ENCODE measurements at regions not wholly inside any gene's neighbourhood (a gene's known extent, or its start where the extent isn't known, plus 50 kb on each side); places are given as distances from the start of the nearest gene placed in this dataset.

GRCh38 chr2:4585057-4585635, 881.8 kb downstream of the DCDC2C start:
- ATAC-seq, result no peak
- intact Hi-C loops (cut with DNase I), result no loop called here
- DNase-seq (ENCODE audit: missing footprints), result no peak

GRCh38 chr2:4588606-4589005, 885.2 kb downstream of the DCDC2C start:
- DNase-seq (ENCODE audit: missing footprints) (no peak), ATAC-seq (no peak)
- intact Hi-C loops (cut with DNase I), result no loop called here

GRCh38 chr2:4591261-4591660, 887.9 kb downstream of the DCDC2C start:
- intact Hi-C loops (cut with DNase I), result no loop called here
- ATAC-seq (no peak), DNase-seq (ENCODE audit: missing footprints) (no peak)

GRCh38 chr2:4597400-4597799, 894.0 kb downstream of the DCDC2C start:
- no peak for DNase-seq (ENCODE audit: missing footprints)
- intact Hi-C loops (cut with DNase I), result no loop called here
- no peak for ATAC-seq

- DNase-seq (ENCODE audit: missing footprints) (no peak), ATAC-seq (no peak)
- intact Hi-C loops (cut with DNase I), result no loop called here
These were observed 901.4 kb downstream of the DCDC2C start for GRCh38 chr2:4604767-4605166.

GRCh38 chr2:4618141-4618540, 914.8 kb downstream of the DCDC2C start:
- DNase-seq (ENCODE audit: missing footprints) (no peak), ATAC-seq (no peak)
- intact Hi-C loops (cut with DNase I), result no loop called here

GRCh38 chr2:4618630-4619228, 915.4 kb downstream of the DCDC2C start:
- intact Hi-C loops (cut with DNase I), result no loop called here
- no peak for ATAC-seq
- no peak for DNase-seq (ENCODE audit: missing footprints)

- intact Hi-C loops (cut with DNase I), result no loop called here
- no peak for DNase-seq (ENCODE audit: missing footprints)
- no peak for ATAC-seq
These were observed 925.7 kb downstream of the DCDC2C start for GRCh38 chr2:4628998-4629501.

- DNase-seq (ENCODE audit: missing footprints) (no peak), ATAC-seq (no peak)
- intact Hi-C loops (cut with DNase I), result no loop called here
These were observed 931.9 kb downstream of the DCDC2C start for GRCh38 chr2:4635289-4635688.

- ATAC-seq (no peak), DNase-seq (ENCODE audit: missing footprints) (no peak)
- intact Hi-C loops (cut with DNase I), result no loop called here
These were observed 950.6 kb downstream of the DCDC2C start for GRCh38 chr2:4653991-4654390.

- ATAC-seq, result no peak
- intact Hi-C loops (cut with DNase I), result no loop called here
These were observed 953.0 kb downstream of the DCDC2C start for GRCh38 chr2:4656326-4656725.

GRCh38 chr2:4662161-4662779, 958.9 kb downstream of the DCDC2C start:
- intact Hi-C loops (cut with DNase I), result no loop called here
- ATAC-seq, result no peak
- no peak for DNase-seq (ENCODE audit: missing footprints)

More at GRCh38 chr2:4656326-4656725, 953.0 kb downstream of the DCDC2C start:
- no peak for DNase-seq (ENCODE audit: missing footprints)

GRCh38 chr2:4668381-4668780, 965.0 kb downstream of the DCDC2C start:
- intact Hi-C loops (cut with DNase I), result no loop called here
- DNase-seq (ENCODE audit: missing footprints) (no peak), ATAC-seq (no peak)

- ATAC-seq, result no peak
- intact Hi-C loops (cut with DNase I), result no loop called here
- DNase-seq (ENCODE audit: missing footprints), result no peak
These were observed 967.0 kb downstream of the DCDC2C start for GRCh38 chr2:4670331-4670730.

GRCh38 chr2:4673025-4673489, 969.7 kb downstream of the DCDC2C start:
- ATAC-seq (no peak), DNase-seq (ENCODE audit: missing footprints) (no peak)
- intact Hi-C loops (cut with DNase I), result no loop called here

- intact Hi-C loops (cut with DNase I), result no loop called here
- ATAC-seq, result no peak
- DNase-seq (ENCODE audit: missing footprints), result no peak
These were observed 970.6 kb downstream of the DCDC2C start for GRCh38 chr2:4674007-4674406.

- DNase-seq (ENCODE audit: missing footprints) (no peak), ATAC-seq (no peak)
- intact Hi-C loops (cut with DNase I), result no loop called here
These were observed 971.9 kb downstream of the DCDC2C start for GRCh38 chr2:4675295-4675694.

GRCh38 chr2:4678927-4679326, 975.6 kb downstream of the DCDC2C start:
- ATAC-seq, result no peak
- intact Hi-C loops (cut with DNase I), result no loop called here
- DNase-seq (ENCODE audit: missing footprints), result no peak

GRCh38 chr2:4679391-4679790, 976.0 kb downstream of the DCDC2C start:
- no peak for DNase-seq (ENCODE audit: missing footprints)
- ATAC-seq, result no peak
- intact Hi-C loops (cut with DNase I), result no loop called here

GRCh38 chr2:4684921-4685320, 981.5 kb downstream of the DCDC2C start:
- ATAC-seq (no peak), DNase-seq (ENCODE audit: missing footprints) (no peak)
- intact Hi-C loops (cut with DNase I), result no loop called here
